GM12878 (cell line): ENCODE measurements at regions not wholly inside any gene's neighbourhood (a gene's known extent, or its start where the extent isn't known, plus 50 kb on each side); places are given as distances from the start of the nearest gene placed in this dataset.

Experiments used
- ATAC-seq: fragments of 200-7000 bp; cut with Tn5 transposase; 3 replicates; pipeline ENCODE4 v1.9.1; 2020; ENCODE audit warnings: mild to moderate bottlenecking, moderate library complexity
- BruUV-seq: library from RNA; stranded (reverse); fragments of 400-500 nt; replicated peaks from 2 replicates; lab custom pipeline; 2021; lab: Mats Ljungman, UMichigan
- CTCF ChIA-PET: fragments of 300-600 bp; sonication (Branson Sonifier 250); formaldehyde crosslinking; extraction: SDS; loops from one replicate; lab custom pipeline; 2021; ENCODE audit warnings: inconsistent platforms; lab: Yijun Ruan, JAX
- POLR2A ChIA-PET: fragments of 350-600 bp; formaldehyde crosslinking; extraction: SDS; loops from one replicate; lab custom pipeline; 2021; ENCODE audit warnings: inconsistent platforms; lab: Charles Lee
- RAD21 ChIA-PET: fragments of 300-600 bp; sonication (Branson Sonifier 250); formaldehyde crosslinking; loops from one replicate; lab custom pipeline; 2023; ENCODE audit warnings: antibody characterized with exemption; ENCODE audit not compliant: unreplicated experiment; lab: Charles Lee
- SMC1A ChIA-PET: fragments of 300-600 bp; sonication (Branson Sonifier 250); formaldehyde crosslinking; loops from one replicate; lab custom pipeline; 2023; ENCODE audit not compliant: unreplicated experiment, uncharacterized antibody; lab: Charles Lee
- DNase-seq: peaks from one replicate; pipeline ENCODE4 v3.0.0-alpha.2; 2011; ENCODE audit warnings: low read depth, low spot score
- FAIRE-seq: peaks from 3 replicates; lab custom pipeline; 2011; peaks lifted over from hg19 to GRCh38; lab: Jason Lieb, UNC
- H2AFZ ChIP-seq: 2 replicates; pipeline ENCODE4 v1.6.0; 2011; ENCODE audit warnings: low read depth, low read length, control low read depth; ENCODE audit not compliant: control insufficient read depth
- H3K27ac ChIP-seq: 2 replicates; pipeline ENCODE4 v1.5.1; 2011; ENCODE audit warnings: control low read depth; ENCODE audit not compliant: control insufficient read depth, insufficient read depth
- H3K27me3 ChIP-seq, 2 experiments: replicated peaks in 1 of 2; 2 replicates each; pipeline versions ENCODE4 v1.6.0 to v1.6.1; 2011; ENCODE audit warnings: low read length in 1 of 2; ENCODE audit not compliant: control insufficient read depth in 2 of 2, insufficient read depth in 2 of 2
- H3K36me3 ChIP-seq, 2 experiments: 2 replicates each; pipeline ENCODE4 v1.5.1; 2011; ENCODE audit warnings: low read length in 1 of 2; ENCODE audit not compliant: control insufficient read depth in 2 of 2, insufficient read depth in 2 of 2
- H3K4me1 ChIP-seq: 2 replicates; pipeline ENCODE4 v1.6.1; 2011; ENCODE audit warnings: mild to moderate bottlenecking, low read length, moderate library complexity, mixed read lengths; ENCODE audit not compliant: control insufficient read depth, insufficient read depth
- H3K4me2 ChIP-seq: 2 replicates; pipeline ENCODE4 v1.6.0; 2011; ENCODE audit warnings: control low read depth; ENCODE audit not compliant: control insufficient read depth, insufficient read depth
- H3K4me3 ChIP-seq: fragments of 200-600 bp; sonication (generic); 2 replicates; pipeline ENCODE4 v1.5.1; 2016
- H3K79me2 ChIP-seq: 2 replicates; pipeline ENCODE4 v1.6.0; 2011; ENCODE audit warnings: low read length; ENCODE audit not compliant: control insufficient read depth, insufficient read depth
- H3K9ac ChIP-seq: 2 replicates; pipeline ENCODE4 v1.8.0; 2011; ENCODE audit warnings: low read length, control low read depth, mixed read lengths; ENCODE audit not compliant: control insufficient read depth, insufficient read depth
- H3K9me3 ChIP-seq: replicated peaks from 3 replicates; pipeline ENCODE4 v1.5.1; 2011; ENCODE audit warnings: mild to moderate bottlenecking, low read length; ENCODE audit not compliant: control insufficient read depth, insufficient read depth
- H4K20me1 ChIP-seq: 2 replicates; pipeline ENCODE4 v1.6.0; 2011; ENCODE audit not compliant: control insufficient read depth, insufficient read depth
- ATF7 ChIP-seq: fragments of 450-650 bp; IDR thresholded peaks from 2 replicates; pipeline ENCODE4 v1.6.1; 2016; ENCODE audit warnings: low read depth, mild to moderate bottlenecking
- CEBPB ChIP-seq, 2 experiments: fragments of 150-350 bp in 1 of 2; IDR thresholded peaks; 2 replicates each; pipeline ENCODE4 v1.6.1; 2012 to 2014; ENCODE audit warnings: low read depth in 2 of 2, low read length in 2 of 2, borderline replicate concordance in 1 of 2, inconsistent platforms in 1 of 2
- DPF2 ChIP-seq: fragments of 450-650 bp; IDR thresholded peaks from 2 replicates; pipeline ENCODE4 v1.6.1; 2017; ENCODE audit warnings: mild to moderate bottlenecking
- MEF2B ChIP-seq: fragments of 450-650 bp; IDR thresholded peaks from 2 replicates; pipeline ENCODE4 v1.6.1; 2018; ENCODE audit warnings: mild to moderate bottlenecking, moderate library complexity; ENCODE audit not compliant: partially characterized antibody, poor library complexity, severe bottlenecking
- MTA2 ChIP-seq: fragments of 450-650 bp; IDR thresholded peaks from 2 replicates; pipeline ENCODE4 v1.6.1; 2016; ENCODE audit warnings: low read depth, mild to moderate bottlenecking, moderate library complexity
- PAX8 ChIP-seq: fragments of 450-650 bp; IDR thresholded peaks from 2 replicates; pipeline ENCODE4 v1.6.1; 2017; ENCODE audit warnings: mild to moderate bottlenecking, moderate library complexity
- PKNOX1 ChIP-seq: fragments of 450-650 bp; IDR thresholded peaks from 2 replicates; pipeline ENCODE4 v1.6.1; 2016; ENCODE audit warnings: mild to moderate bottlenecking
- POU2F2 ChIP-seq: IDR thresholded peaks from 3 replicates; pipeline ENCODE4 v1.6.1; 2011; ENCODE audit warnings: low read depth, mild to moderate bottlenecking, low read length, borderline replicate concordance
- RB1 ChIP-seq: fragments of 450-650 bp; formaldehyde crosslinking; IDR thresholded peaks from 2 replicates; pipeline ENCODE4 v1.6.1; 2017; ENCODE audit warnings: mild to moderate bottlenecking, borderline replicate concordance
- TCF3 ChIP-seq: IDR thresholded peaks from 2 replicates; pipeline ENCODE4 v1.6.1; 2012; ENCODE audit warnings: low read depth, mild to moderate bottlenecking, low read length, borderline replicate concordance; ENCODE audit not compliant: insufficient read depth
- WGBS: methylation state at CpG from one replicate; pipeline ENCODE4 v1.1.6; 2016; ENCODE audit warnings: low lambda C conversion rate; ENCODE audit not compliant: insufficient replicate concordance, insufficient coverage; ENCODE audit errors: missing lambda C conversion rate; 5-methylcytosine and 5-hydroxymethylcytosine counted together
- in situ Hi-C: fragments of 300-500 bp; cut with MboI; formaldehyde crosslinking; loops from 9 replicates; pipeline ENCODE4 v1.14.3; 2018; ENCODE audit warnings: mixed read lengths
- intact Hi-C: fragments of 100-400 bp; cut with micrococcal nuclease; formaldehyde crosslinking; loops from one replicate; pipeline ENCODE4 v1.14.2; 2022; ENCODE audit not compliant: unreplicated experiment

DNA sequence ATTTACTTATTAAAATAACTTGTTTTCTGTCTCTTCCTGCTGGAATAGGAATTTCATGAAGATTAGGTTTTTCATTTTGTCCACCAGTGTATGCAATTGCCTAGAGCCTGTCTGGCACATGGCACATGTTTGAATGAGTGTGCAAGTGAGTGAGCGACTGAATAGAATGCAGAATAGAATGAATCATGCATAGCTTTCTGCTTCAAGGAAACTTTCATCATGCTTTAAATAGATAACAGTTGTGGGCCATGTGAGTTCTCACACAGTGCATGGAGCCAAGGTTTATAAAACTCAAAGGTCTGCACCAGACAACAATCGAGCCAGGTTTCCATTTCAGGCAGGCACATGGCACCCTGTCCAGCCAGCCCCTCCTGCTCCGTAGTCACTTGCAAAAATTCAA, 74.2 kb upstream of the HECW1 start:
- RAD21 ChIA-PET: no interaction called here
- TF ChIP-seq RB1 (no peak), ATF7 (no peak), PKNOX1 (no peak), POU2F2 (no peak), PAX8 (no peak), MTA2 (no peak), CEBPB (IDR thresholded peaks at IDR 0.05; ENCODE audit: borderline replicate concordance in 1 of 2, low read depth in 2 of 2, low read length in 2 of 2) (no peak), TCF3 (no peak)
- no peak for FAIRE-seq

GRCh38 chr7:43039346-43039745, 73.1 kb upstream of the HECW1 start:
- ChIA-PET SMC1A (interaction anchor here (1.0 kb wide), 1 partner anchor 14 kb away, joined by 3 read pairs; no protein-coding TSS in a partner anchor), RAD21 (no interaction called here), POLR2A (no interaction called here), CTCF (no interaction called here)
- H3K4me1 ChIP-seq: no peaks in the 10 kb centered on the region
- no peak for FAIRE-seq
- no peaks in the 10 kb centered on the region for H3K9me3 ChIP-seq
- no peak overlapping the region for H3K4me2 ChIP-seq
- H3K36me3 ChIP-seq: no peaks in the 10 kb centered on the region
- no peaks in the 10 kb centered on the region for H3K79me2 ChIP-seq
- WGBS: 17% methylated on average over 3 of the region's 3 CpGs
- H3K27ac ChIP-seq: no peak overlapping the region
- TF ChIP-seq MEF2B: peak; percentile 37
- TF ChIP-seq DPF2: no peak
- H3K4me3 ChIP-seq: no peak overlapping the region
- H4K20me1 ChIP-seq: no peaks in the 10 kb centered on the region
- in situ Hi-C loops (no loop called here), intact Hi-C loops (no loop called here)
- H3K9ac ChIP-seq: no peak overlapping the region
- no TSS peak for BruUV-seq
- ATAC-seq: no peak
- no peak overlapping the region for H2AFZ ChIP-seq
- H3K27me3 ChIP-seq: no peaks in the 10 kb centered on the region
- no peak for DNase-seq

More for the DNA sequence above, 74.2 kb upstream of the HECW1 start:
- Histone ChIP-seq H3K4me2 (no peak overlapping the region), H3K27ac (no peak overlapping the region), H4K20me1 (no peaks in the 10 kb centered on the region), H3K79me2 (no peaks in the 10 kb centered on the region), H3K4me1 (no peaks in the 10 kb centered on the region), H3K36me3 (no peaks in the 10 kb centered on the region), H3K9me3 (no peaks in the 10 kb centered on the region), H2AFZ (no peak overlapping the region), H3K27me3 (no peaks in the 10 kb centered on the region), H3K9ac (no peak overlapping the region), H3K4me3 (no peak overlapping the region)
- intact Hi-C loops: no loop called here
- SMC1A ChIA-PET: no interaction called here
- 56% methylated on average over 3 of the region's 3 CpGs for WGBS
- in situ Hi-C loops: no loop called here
- CTCF ChIA-PET: interaction anchor here (0.8 to 1.0 kb wide), 2 partner anchors 9 to 10 kb away, joined by 3 read pairs; no protein-coding TSS in a partner anchor
- no peak for DNase-seq
- BruUV-seq: no TSS peak
- POLR2A ChIA-PET: no interaction called here
- no peak for ATAC-seq
